GM18868 (cell line): ENCODE measurements at regions not wholly inside any gene's neighbourhood (a gene's known extent, or its start where the extent isn't known, plus 50 kb on each side); places are given as distances from the start of the nearest gene placed in this dataset.

Experiments used
- ATAC-seq: cut with Tn5 transposase; IDR thresholded peaks from one replicate; pipeline ENCODE4 v1.9.1; 2021; ENCODE audit warnings: mild to moderate bottlenecking, moderate library complexity; ENCODE audit not compliant: unreplicated experiment

GRCh38 chr1:238252033-238252802, 361.5 kb upstream of the ZP4 start:
- peak; percentile 98 for ATAC-seq

GRCh38 chr1:238248356-238248755, 357.6 kb upstream of the ZP4 start:
- ATAC-seq = no peak

GRCh38 chr1:238242181-238242580, 351.5 kb upstream of the ZP4 start:
- ATAC-seq = no peak

GRCh38 chr1:238241607-238242006, 350.9 kb upstream of the ZP4 start:
- ATAC-seq = no peak

GRCh38 chr1:238239343-238239742, 348.6 kb upstream of the ZP4 start:
- no peak for ATAC-seq

DNA sequence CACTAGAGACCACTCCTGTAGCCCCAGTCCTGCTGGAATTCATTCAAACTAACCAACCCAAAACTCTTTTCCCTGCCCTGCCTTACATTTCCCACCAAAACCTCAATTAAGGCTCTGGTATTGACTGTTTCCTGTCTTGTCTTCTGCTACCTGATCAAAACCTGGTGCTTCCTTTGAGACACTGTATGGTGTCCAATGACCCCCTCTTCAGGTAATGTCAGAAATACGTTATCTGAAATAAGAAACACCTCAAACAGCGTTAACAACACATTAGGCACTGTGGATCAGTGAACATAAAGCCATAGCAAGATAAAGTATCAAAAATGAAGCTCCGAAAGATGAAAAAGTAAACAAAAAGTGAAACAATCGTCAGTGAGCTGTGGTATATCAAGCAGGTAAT, 343.2 kb upstream of the ZP4 start:
- ATAC-seq = no peak

DNA sequence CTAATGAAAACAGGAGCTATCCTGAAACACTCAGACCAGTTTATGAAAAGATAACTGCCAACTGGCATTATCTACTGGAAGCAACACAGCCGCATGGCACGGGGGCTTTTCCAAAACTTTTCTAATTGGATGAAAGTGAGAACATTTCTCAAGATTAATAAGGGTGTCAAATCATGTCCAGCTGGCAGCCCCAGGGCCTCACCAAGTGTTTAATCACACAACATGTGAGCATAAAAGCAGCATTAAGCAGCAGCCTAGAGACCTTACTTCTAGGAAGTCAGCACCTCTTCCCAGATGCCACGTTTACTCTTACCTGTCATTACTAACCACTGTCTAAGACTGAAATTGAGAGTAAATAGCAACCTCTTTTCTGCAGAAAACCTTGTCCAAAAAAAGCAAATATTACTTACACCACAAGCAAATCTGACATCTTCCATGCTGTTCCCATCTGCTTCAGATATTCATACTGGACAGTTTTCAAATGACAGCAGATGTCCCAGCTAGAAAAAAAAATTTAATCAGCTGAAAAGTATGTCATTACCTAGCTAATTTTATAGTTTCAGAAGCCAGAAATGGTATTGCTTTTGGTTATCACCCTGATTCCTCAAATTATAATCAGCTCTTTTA, 341.5 kb upstream of the ZP4 start:
- no peak for ATAC-seq

GRCh38 chr1:238226810-238227209, 336.1 kb upstream of the ZP4 start:
- no peak for ATAC-seq

GRCh38 chr1:238223076-238223640, 332.4 kb upstream of the ZP4 start:
- ATAC-seq = no peak

GRCh38 chr1:238221738-238222137, 331.0 kb upstream of the ZP4 start:
- ATAC-seq = no peak

- ATAC-seq = no peak
These were observed 323.7 kb upstream of the ZP4 start for GRCh38 chr1:238214449-238214848.

- ATAC-seq = no peak
These were observed 314.4 kb upstream of the ZP4 start for GRCh38 chr1:238205045-238205662.

GRCh38 chr1:238201992-238202391, 311.3 kb upstream of the ZP4 start:
- no peak for ATAC-seq

GRCh38 chr1:238199325-238199724, 308.6 kb upstream of the ZP4 start:
- no peak for ATAC-seq

DNA sequence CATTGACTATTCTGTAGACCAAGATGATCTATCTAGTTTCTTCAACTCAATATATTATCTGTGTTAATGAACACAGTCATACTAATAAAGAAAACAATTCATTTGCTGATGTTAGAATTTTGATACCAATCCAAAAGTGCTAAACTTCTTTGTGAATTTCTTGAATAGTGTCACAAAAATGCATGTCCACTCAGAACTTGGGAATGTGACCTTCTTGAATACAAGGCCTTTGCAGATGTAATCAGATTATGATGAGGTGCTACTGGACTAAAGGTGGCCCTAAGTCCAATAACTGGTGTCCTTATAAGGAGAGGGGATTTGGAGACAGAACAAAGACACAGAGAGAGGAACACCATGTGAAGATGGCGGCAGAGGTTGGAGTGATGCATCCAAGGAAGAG, 305.8 kb upstream of the ZP4 start:
- no peak for ATAC-seq

GRCh38 chr1:238191170-238191569, 300.4 kb upstream of the ZP4 start:
- ATAC-seq = no peak

GRCh38 chr1:238187575-238187949, 296.8 kb upstream of the ZP4 start:
- no peak for ATAC-seq

DNA sequence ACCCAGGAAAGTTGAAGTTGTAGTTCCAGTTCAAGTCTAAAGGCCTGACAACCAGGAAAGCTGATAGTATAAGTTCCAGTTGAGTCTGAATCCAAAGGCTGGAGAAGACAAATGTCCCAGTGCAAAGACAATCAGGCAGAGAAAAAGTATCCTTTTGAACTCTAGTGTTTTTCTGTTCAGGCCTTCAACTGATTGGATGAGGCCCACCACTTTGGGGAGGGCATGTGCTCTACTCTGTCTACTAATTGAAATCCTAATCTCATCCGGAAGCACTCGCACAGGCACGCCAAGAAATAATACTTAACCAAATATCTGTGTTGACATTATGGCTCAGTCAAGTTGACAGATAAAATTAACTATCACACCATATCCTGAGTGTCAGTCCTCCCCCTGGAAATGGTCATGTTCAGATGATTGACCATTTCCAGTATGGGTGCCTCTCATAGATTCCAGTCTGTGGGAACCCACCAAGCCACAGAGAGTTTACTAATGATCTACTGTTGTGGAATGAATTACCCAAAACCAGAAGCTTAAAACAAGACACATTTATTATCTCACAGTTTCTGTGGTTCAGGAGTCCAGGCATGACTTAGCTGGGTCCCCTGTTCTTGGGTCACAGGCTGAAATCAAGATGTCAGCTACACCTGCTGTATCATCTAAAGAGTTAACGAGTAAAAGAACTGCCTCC, 296.3 kb upstream of the ZP4 start:
- ATAC-seq = no peak

DNA sequence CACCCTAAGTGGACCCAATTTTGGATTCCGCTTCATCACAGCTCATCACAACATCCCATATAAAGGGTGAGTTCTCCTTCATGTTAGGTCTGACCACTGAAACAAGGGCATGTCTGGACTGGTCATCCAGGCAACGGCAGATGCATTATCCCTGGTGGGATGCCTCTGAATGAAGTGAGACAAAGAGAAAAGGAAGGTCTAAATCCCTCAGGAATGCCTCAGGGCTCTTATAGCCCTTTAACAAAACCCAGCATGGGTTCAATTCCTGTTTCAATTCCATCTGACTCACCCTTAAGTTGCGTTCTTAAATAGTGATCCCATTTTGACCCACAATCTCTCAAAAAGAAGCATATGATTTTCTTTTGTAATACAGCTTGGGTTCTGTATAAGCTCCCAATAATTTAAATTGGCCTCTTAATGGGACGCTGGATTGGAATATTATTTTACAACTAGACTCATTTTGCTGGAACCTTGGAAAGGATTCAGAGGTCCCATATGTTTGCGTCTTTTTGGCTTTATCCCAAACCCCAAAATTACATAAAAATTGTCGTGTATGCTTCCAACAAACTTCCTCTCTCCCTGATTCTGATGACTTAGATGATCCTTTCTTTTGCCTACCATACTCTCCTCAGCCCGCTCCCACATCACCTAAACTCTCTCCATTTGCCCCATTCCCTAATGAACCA, 287.4 kb upstream of the ZP4 start:
- ATAC-seq = no peak

DNA sequence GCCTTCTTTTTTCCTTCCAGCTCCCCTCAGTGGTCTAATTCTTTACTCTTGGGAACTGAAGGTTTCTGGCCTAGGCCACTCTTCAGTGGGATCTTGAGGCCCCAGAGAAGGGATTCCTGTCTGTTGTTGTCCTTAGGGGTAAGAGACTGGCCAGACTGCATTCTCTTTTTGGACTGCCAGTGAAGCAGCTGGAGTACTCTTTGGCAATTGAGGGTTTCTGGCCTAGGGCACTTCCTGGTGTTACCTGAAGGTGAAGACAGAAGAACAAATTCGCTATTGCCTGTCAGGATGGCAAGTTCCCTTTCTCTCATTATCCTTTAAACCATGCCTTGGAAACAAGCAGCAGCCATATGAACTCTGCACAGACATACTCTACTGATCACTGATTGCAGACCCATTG, 286.6 kb upstream of the ZP4 start:
- ATAC-seq = no peak

DNA sequence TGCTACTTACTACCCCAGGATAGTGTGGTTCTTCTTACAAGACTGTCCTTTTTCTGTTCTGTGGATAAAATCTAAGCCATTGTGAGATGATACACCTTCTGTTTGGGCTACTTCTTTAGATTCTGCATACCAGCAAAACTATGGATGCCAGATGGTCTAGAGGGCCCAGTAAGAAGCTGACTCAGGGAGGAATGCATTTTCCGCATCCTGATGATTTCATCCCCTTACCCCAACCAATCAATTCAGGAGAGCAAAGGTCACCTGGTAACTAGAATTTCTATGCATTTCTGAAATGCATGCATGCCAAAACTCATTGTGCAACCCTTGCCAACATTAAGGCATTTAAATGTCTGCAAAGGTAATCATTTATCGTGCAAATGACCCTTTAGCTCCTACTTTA, 285.7 kb upstream of the ZP4 start:
- ATAC-seq = no peak
